Breast epithelium (tissue), 3 donors: ENCODE measurements at regions not wholly inside any gene's neighbourhood (a gene's known extent, or its start where the extent isn't known, plus 50 kb on each side); places are given as distances from the start of the nearest gene placed in this dataset.

ENCODE experiments used
- CTCF ChIP-seq, 3 donors: fragments of 450-650 bp; IDR thresholded peaks; one replicate each; pipeline ENCODE4 v1.5.1; 2016 to 2017; ENCODE audit warnings: antibody characterized with exemption in 3 of 3, mild to moderate bottlenecking in 3 of 3, moderate library complexity in 3 of 3
- POLR2A ChIP-seq: fragments of 450-650 bp; IDR thresholded peaks from one replicate; pipeline ENCODE4 v1.6.1; 2016; ENCODE audit warnings: antibody characterized with exemption, mild to moderate bottlenecking, moderate library complexity

- TF ChIP-seq POLR2A (no peak), CTCF (IDR thresholded peaks at IDR 0.05) (no peak)
These were observed 458.6 kb upstream of the ATXN8OS start for GRCh38 chr13:69649063-69649392.
